Embryonic facial prominence (tissue), 1 donor: ENCODE measurements at regions not wholly inside any gene's neighbourhood (a gene's known extent, or its start where the extent isn't known, plus 50 kb on each side); places are given as distances from the start of the nearest gene placed in this dataset.

ENCODE experiments used
- DNase-seq: peaks from one replicate; pipeline ENCODE4 v3.0.0-alpha.2; 2016; ENCODE audit errors: extremely low spot score

DNA sequence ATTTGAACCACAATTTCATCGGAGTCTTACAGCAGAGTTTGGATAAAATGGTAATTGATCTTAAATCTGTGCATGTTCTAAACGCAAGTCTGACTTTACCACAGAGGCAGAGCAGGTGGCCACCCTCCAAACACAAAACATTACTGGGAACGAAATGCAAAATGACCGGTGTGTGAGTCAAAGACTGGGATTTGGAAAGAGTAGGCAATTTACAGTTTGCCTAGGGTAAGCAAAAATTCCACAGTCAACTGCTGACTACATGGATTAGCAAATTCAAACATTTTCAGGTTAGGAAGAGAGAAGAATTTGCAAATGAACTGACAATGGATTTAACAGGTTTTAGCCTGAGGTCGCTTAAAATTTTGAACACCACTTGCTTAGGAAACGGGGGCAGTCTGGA, 444.4 kb downstream of the HDGFL1 start:
- no peak for DNase-seq

DNA sequence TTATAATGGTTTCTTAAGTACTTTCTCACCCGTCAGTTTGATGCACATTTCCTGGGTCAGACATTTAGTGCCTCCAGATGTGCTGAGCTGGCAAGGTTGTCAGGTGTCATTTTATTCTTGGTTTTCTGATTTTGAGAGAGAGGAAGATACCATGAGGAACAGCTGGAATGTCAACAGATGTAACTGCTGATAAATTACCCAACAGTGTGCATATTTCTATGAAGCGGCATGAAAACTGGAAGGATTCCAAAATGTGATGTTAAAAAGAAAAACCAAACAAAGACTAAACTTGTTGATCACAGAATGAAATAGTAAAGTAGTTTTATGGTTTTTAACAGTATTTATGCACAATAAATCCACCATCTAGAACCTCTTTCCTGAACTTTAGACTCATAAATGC, 447.3 kb downstream of the HDGFL1 start:
- DNase-seq: no peak

DNA sequence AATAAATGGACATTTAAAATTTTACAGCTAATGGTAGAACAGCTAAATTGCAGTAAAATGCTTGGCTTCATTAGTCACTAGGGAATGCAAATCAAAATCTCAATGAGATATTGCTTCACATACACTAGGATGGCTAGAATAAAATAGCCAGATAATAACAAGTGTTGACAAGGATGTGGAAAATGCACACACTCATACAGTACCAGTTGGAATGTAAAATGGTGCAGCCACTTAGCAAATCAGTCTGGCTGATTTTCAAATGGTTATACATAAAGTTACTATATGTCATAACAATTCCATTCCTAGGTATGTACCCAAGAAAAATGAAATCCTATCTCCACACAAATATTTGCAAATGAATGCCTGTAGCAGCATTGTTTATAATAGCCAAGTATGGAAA, 452.1 kb downstream of the HDGFL1 start:
- DNase-seq: no peak

DNA sequence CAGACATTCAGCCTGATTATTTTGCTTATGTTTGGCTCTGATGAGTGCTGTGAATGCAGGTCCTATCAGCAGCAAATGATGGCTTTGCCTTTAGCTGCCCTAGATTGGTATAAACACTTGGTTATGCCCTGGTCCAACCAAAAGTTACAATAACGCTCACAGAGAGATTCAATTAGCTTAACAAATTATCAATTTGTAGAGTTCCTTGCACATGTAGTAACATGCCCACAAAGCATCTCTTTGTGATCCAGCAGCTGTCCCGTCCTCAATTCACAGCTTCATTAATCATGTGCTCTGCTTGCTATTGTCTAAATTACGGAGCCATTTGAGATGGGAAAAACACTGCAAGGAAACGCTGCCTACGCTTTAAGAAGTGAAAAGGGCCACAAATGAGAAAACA, 457.9 kb downstream of the HDGFL1 start:
- DNase-seq: no peak

DNA sequence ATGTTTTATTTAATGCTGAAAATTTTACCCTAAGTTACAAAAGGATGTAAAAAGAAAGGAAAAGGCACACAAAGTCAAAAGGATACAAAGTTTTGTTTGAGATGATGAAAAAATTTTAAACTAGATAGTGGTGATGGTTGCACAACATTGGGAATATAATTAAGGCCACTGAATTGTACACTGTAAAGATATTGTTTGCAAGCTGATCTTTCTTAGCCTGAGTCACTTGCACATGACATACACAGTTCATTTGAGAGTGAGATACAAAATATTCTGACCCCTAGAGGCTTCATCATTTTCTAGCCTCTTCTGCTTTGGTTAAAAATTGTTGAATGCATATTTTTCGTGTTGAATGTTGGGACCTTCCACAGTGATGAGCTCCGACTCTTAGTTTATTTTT, 462.6 kb downstream of the HDGFL1 start:
- DNase-seq: no peak

DNA sequence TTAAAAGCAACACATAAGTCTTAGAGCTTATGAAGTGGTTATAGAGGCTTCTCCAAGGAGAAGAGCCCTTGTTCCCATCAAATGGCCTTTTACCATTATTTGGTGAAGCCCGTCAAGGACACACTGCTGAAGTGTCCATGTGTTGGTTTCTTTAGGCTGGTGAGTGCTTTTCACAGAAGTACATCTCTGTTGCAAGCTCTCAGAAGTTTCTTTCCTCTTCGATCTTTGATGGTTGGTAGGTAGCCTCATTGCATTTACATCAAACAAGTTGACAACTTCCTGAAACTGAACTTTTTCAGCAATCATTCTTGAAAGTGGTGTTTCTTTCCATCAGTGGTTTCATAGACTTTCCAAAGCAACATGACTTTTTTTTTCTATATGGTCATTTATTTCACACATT, 465.6 kb downstream of the HDGFL1 start:
- no peak for DNase-seq

DNA sequence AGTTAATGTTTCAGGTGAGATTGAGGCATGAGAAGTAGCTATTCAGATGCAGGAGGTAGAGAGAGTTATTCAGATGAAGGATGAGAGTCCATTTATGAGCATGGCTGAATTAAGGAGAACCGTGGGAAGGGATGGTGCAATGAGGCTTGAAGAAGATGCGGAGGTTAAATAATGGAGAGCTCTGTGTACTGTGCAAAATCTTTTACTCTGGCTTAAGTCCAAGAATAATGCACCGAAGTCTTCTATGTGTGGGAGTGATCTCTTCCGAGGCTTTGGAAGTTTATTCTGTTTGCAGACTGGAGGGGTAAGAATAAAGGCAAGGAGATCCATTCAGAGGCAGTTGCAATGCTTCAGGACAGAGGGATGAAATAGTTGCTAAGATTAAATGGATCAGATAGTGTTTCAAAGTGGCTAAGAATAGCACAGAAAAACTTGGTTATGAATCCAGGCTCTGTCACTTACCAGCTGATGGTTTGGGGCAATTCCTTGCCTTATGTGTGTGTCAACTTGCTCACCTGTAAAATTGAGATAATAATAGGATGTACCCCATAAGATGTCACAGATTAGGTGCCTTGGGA, 467.1 kb downstream of the HDGFL1 start:
- DNase-seq: no peak

DNA sequence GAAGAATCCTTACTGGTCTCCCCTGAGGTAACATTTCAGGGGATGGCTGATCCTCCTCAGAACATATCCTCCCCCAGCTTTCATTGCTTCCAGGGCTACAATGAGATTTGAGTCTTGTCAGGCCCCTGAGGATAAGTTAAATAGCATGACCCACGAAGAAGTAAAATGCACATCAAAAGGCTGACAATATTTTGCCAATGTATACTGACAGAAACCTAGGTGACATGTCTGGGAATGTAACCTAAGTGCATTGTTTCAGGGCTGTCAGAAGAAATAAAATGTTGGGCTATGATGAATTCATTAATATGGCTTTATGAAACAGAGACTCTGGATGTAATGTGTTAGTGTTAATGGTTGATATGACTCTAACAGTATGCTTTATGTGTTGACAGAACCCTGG, 471.5 kb downstream of the HDGFL1 start:
- no peak for DNase-seq

DNA sequence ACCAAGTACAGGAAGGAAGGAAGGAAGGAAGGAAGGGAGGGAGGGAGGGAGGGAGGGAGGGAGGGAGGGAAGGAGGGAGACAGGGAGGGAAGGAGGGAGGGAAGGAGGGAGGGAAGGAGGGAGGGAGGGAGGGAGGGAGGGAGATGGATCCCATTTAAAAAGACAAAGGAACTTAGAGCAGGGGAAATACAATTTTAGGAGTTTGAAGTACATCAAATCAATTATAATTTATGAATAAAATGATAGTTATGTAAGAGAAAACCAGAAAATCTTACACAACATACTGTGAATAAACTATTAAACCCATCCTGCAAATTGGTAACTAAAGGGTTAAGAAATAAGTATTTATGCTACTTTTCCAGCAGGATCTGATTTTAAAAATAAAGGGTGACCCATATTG, 475.9 kb downstream of the HDGFL1 start:
- DNase-seq: no peak

DNA sequence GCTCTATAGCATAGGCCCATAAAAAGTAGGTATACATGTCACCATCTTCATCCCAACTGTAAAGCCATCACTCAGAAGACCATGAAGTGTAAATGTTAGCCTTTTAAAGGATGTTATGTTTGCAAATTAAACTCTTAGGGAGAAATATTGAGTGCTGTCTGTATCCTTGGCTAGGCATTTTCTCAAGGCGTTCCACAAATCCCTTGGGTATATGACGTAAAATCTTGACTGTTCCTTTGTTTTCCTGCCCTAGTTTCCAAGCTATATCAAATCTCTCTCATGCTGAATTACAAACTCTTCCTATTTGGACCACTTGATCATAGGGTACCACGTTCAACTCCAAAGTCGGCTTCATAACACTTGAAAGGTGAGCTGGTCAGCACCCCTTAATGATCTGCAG, 486.2 kb downstream of the HDGFL1 start:
- no peak for DNase-seq

DNA sequence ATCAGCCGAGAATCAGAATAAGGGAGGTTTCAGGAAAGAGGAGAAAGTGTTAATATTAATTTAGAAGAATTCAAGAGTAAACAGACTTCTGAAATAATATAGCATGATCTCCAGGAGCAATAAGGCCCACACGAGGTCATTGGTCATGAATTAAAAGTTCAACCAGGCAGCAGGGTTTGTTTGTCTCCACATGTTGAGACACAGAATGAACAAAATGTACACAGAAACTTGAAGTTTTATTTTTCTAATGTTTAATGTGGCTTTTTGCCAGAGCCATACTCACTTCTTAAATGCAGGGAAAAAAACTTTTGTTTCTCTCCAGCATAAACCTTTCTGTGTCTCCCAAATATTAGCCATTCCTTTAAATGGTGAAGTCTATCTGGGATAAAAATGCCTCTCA, 504.5 kb downstream of the HDGFL1 start:
- DNase-seq: no peak

DNA sequence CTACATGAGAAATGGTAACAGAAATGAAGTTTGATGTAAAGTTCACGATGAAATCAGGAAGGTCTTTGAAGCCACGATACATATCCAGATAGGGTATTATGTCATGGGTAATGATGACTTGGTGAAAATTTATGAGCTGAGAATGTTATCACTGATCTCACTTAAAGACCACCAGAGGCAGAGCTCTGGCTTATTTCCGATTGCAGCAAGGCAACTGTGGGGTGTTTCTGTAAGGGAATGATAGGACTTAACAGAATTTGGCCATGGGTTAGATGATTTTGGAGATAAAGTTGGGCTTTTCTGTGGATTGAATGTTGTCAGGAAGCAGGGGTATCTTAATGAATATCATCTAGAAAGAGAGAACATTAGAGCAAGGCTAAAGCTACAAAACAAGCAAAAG, 508.4 kb downstream of the HDGFL1 start:
- DNase-seq: no peak

DNA sequence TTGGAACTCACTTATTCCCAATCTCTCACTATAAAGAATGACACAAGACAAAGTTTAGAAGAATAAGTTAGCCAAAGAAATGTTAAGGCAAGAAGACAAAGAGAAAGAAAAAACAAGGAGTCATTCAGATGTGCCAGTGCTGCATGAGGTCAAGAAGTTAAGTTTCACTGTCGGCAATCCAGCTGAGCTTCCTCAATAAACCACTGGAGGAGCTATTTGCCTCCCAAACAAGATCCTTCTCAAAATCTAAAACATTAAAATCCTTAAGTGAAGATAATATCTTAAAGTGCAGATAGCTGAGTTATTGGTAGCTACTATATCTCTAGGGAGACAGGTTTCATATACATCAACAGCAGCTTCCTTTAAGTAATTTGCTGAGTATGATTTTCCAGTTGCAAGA, 512.3 kb downstream of the HDGFL1 start:
- DNase-seq: no peak

DNA sequence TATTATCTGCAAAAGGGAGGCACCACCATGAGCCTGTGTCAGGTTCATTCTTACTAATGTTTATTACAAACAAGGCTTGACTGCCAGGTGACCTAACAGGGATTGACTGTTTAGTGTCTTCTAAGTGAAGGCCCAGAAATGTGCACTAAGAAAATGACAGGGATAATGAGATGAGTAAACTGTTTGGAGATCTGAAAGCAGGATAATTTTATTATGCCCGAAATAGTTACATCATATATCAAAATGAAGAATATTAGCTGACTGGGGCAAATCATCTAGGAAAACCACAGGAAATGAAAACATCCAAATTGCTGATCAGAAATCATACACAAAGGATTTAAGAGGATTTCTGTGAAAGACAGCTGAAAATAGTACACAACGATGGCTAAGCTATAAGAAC, 516.7 kb downstream of the HDGFL1 start:
- DNase-seq: no peak

DNA sequence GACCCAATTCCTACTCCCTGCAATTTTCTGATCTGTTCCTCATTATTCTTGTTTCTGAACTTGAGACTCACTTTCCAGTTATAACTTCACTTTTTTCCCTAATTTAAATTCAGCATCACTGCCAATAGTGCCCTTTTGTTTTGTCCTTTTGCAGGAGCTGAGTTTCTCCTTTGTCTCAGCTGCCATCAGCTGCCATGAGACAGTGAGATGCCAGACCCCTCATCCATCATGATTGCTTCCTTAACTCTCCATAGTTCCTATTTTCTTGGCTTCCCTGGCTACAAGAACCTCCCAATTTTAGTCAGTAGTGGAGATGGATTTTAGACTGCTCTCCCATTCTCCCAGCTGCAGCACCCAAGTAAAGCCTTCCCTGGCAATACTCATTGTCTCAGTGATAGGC, 518.1 kb downstream of the HDGFL1 start:
- no peak for DNase-seq

DNA sequence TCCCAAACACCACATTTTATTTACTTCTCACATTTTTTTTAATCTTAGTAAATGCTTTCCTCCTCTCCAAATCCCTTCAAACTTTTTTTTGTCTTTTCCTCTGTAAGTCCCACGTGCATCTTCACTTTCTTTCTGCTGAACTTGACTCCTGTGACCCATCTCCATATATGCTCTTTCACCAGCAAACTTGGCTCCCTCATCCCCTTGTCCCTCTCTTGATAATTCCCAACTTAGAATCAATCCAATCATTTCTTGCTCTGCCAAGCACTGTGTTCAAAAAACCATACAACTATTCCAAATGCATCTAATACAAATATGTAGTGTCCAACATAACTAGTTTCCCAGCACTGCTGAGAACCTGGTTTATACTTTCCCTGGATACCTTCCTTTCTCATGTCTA, 519.4 kb downstream of the HDGFL1 start:
- no peak for DNase-seq

DNA sequence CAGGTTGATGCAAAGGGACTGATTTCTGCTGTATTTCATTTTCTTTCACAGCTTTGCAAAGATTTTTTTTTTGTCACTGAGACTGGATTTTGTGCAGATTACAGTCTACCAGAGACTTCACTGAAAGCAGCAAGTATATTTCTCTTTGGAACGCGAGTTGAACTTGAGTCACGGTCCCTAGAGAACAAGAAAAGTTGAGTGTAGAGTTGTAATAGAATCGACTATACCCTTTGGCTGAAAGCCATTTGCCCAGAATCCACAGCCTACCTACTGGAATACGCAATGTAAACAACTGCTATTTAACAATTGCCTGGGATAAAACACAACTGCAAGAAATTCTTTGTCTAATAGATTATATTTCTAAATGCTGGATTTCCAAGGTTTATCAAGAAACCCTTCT, 520.6 kb downstream of the HDGFL1 start:
- DNase-seq: no peak

DNA sequence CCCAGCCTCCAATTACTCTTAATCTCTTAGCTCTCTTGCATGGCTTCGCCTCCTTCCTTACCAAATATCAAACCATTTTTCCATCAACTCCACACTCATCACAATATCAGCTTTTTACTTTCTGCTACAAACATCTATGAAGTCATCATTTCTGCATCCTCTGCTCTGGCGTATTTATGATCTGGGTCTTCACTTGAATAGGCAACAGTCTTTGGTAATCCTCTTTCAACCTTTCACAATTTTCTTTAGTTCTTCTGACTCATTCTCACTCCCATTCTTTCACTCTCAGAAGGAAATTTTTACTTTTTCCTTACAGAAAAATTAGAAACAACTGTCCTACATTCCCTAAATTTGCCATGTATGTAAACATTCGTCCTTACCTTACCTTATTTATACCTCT, 522.4 kb downstream of the HDGFL1 start:
- DNase-seq: no peak

DNA sequence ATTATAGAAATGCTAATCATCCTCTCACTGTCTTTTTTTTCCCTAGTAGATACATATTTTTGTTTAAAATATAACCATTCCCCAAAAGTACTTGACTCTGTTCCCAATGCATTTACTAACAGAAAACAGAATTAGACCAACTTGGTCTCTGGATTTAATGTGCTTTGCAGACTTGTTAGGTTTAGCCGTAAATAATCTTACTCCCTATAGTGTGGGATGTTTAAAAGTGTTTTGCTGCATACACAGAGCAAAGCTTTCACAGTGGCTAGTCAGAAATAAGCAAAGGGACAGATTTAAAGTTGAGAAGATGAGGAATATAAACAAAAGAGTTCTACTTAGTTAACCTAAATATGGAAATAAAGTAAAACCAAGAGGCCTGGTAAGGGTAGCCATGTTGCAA, 527.5 kb downstream of the HDGFL1 start:
- no peak for DNase-seq

DNA sequence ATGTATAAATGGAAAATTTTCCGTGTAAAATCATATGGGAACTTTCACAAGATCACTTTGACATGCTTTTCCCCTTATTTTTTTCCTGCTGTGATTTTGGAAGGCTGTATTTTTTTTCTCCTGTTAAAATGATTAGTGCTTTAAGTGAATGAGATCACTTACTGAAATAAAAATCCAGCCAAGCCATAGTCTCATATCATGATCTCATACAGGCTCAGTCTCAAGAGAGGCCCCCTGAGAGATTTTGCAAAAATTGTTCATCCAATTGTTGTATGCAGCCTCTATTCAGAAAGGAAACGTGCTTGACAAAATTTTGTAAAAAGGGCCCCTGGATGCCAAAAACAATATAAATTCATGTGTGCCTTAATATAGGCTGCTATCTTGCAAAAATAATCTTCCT, 528.2 kb downstream of the HDGFL1 start:
- peak; percentile 49 for DNase-seq

DNA sequence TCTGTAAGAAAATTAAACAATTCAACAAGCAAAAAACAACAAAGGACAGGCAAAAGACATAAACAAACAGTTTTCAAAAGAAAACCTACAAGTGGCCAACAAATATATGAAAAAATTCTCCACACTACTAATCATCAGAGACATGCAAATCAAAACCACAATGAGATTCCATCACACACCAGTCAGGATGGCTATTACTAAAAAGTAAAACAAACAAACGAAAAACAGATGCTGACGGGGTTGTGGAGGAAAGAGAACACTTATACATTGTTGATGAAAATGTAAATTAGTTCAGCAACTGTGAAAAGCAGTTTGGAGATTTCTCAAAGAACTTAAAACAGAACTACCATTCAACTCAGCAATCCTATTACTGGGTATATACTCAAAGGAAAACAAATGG, 537.6 kb downstream of the HDGFL1 start:
- DNase-seq: no peak

DNA sequence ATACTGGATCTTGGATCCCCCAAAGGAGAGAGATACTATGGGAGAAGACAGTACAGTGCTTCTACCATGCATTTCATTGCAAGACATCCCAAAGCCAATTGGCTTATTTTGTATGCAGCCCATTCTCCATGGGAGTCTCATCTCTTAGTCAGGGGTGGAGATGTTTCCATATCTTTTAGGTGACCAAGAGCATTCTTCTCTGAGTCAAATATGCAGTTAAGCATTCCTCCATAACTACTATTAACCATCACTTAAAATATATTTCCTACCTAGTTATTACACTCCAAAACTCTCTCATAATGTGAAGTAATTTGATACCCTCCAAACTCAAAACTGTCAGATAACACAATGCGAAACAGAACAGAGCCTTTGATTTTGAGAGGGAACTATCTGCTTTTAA, 542.6 kb downstream of the HDGFL1 start:
- DNase-seq: no peak

DNA sequence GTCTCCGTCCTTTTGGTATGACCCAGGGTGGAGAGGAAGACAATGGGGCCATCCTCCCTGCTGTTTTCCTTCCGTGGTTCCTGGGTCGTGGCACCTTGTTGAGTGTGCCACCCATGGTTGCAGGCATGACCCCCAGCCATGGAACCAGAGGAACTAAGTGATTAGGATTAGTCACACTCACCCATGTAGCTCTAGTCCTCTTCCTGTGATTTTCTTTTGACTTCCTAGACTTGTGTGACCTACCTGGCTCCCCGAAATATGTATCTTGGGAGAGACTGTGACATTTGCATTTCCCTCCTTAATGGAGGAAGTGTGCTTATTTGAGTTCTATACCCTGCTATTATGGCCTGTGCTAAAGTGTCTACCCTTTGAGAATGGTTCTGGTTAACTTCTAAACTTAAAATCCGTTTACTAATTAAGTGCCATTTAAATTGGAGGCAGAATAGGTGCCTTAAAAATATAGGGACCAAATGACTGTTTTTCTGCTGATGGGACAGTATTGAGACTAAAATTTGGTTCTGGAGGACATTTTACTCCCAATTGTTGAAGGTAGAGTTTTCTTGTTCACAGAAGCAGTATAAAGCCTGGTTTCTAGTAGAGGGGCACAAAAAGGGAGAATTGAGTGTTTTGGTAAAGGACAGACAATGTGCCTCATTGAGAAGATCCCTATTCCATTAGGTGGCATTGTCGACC, 545.6 kb downstream of the HDGFL1 start:
- DNase-seq: no peak

DNA sequence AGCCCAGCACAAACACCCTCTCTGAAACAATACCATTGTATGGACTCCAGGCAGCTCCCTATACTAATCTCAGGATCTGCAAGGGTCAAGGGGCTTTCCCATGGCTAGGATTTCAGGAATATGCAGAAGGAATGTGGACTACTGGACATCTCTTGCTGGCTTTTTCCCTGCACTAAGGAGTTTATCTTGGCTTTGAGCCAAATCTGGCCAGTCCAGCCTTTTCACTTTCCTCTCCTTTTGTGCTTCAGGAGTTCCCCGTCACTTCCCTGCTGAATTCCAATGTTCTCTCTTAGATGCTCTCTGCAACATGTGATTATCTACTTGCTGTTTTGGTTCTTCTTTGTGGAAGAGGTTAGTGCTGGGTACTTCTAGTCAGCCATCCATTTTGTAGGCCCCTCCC, 568.2 kb downstream of the HDGFL1 start:
- no peak for DNase-seq
